ENCODE measurements at regions not wholly inside any gene's neighbourhood (a gene's known extent, or its start where the extent isn't known, plus 50 kb on each side); places are given as distances from the start of the nearest gene placed in this dataset.

- DNase-seq, result no peak
- Histone ChIP-seq H3K4me1 (replicated peaks in 1 of 2) (peaks cover 7 to 11% of the 10 kb centered on the region in 2 donors), H3K9me3 (replicated peaks in 1 of 3) (no peaks in the 10 kb centered on the region), H3K36me3 (replicated peaks in 1 of 2) (no peaks in the 10 kb centered on the region), H3K4me3 (no peak overlapping the region), H3K27me3 (no peaks in the 10 kb centered on the region), H3K27ac (no peak overlapping the region)
- intact Hi-C loops (cut with DNase I), result no loop called here
- TF ChIP-seq POLR2A (IDR thresholded peaks at IDR 0.05) (no peak), CTCF (IDR thresholded peaks at IDR 0.05) (no peak)
These were observed 65.0 kb upstream of the POU2AF1 start for GRCh38 chr11:111444040-111444439.

DNA sequence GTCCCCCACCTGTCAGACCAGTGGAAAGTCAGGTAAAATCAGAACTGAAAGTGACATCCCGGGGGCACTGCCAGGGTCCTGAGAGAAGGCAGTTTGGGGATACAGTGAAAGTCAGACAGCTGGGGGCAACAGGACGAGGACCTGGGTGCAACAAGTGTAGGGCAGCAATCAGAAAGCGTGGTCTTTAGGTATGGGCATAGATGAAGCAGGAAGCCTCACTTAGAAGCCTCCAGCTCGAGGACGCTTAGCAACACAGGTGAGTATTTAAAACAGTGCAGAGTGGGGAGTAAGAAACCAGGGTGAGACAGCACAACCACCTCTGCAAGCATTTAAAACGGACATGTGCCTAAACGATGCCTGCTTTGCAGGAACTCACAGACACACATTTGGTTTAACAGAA, 64.6 kb upstream of the POU2AF1 start:
- 72 to 84% (median 77%) methylated on average over 7 of the region's 7 CpGs for WGBS, 4 donors
- DNase-seq, result no peak
- intact Hi-C loops (cut with DNase I), result no loop called here
- no peak overlapping the region for H3K27ac ChIP-seq
- no peak overlapping the region for H3K4me3 ChIP-seq
- peaks cover 7 to 11% of the 10 kb centered on the region in 2 donors for H3K4me1 ChIP-seq (replicated peaks in 1 of 2)
- no peaks in the 10 kb centered on the region for H3K27me3 ChIP-seq
- no peak for TF ChIP-seq POLR2A (IDR thresholded peaks at IDR 0.05)
- TF ChIP-seq CTCF (IDR thresholded peaks at IDR 0.05), result no peak
- H3K9me3 ChIP-seq (replicated peaks in 1 of 3), result no peaks in the 10 kb centered on the region
- no peaks in the 10 kb centered on the region for H3K36me3 ChIP-seq (replicated peaks in 1 of 2)

- Histone ChIP-seq H3K4me3 (no peak overlapping the region), H3K36me3 (replicated peaks in 1 of 2) (no peaks in the 10 kb centered on the region), H3K9me3 (replicated peaks in 1 of 3) (no peaks in the 10 kb centered on the region), H3K27ac (no peak overlapping the region), H3K4me1 (replicated peaks in 1 of 2) (peaks cover 7 to 11% of the 10 kb centered on the region in 2 donors), H3K27me3 (no peaks in the 10 kb centered on the region)
- intact Hi-C loops (cut with DNase I), result no loop called here
- 71 to 76% (median 73%) methylated on average over 2 of the region's 2 CpGs for WGBS, 4 donors
- TF ChIP-seq POLR2A (IDR thresholded peaks at IDR 0.05), result no peak
- no peak for TF ChIP-seq CTCF (IDR thresholded peaks at IDR 0.05)
- no peak for DNase-seq
These were observed 64.0 kb upstream of the POU2AF1 start for GRCh38 chr11:111443032-111443431.

GRCh38 chr11:111441443-111441842, 62.4 kb upstream of the POU2AF1 start:
- no peaks in the 10 kb centered on the region for H3K27me3 ChIP-seq
- no peak for DNase-seq
- peaks cover 7 to 11% of the 10 kb centered on the region in 2 donors for H3K4me1 ChIP-seq (replicated peaks in 1 of 2)
- 84 to 89% (median 86%) methylated on average over 8 of the region's 8 CpGs for WGBS, 4 donors
- H3K9me3 ChIP-seq (replicated peaks in 1 of 3), result no peaks in the 10 kb centered on the region
- H3K36me3 ChIP-seq (replicated peaks in 1 of 2), result no peaks in the 10 kb centered on the region
- intact Hi-C loops (cut with DNase I), result no loop called here
- H3K4me3 ChIP-seq, result no peak overlapping the region
- H3K27ac ChIP-seq, result no peak overlapping the region
- TF ChIP-seq CTCF (IDR thresholded peaks at IDR 0.05) (no peak), POLR2A (IDR thresholded peaks at IDR 0.05) (no peak)
